Stomach (tissue), 4 donors: ENCODE measurements at regions not wholly inside any gene's neighbourhood (a gene's known extent, or its start where the extent isn't known, plus 50 kb on each side); places are given as distances from the start of the nearest gene placed in this dataset.

ENCODE experiments used
- CTCF ChIP-seq, 7 experiments: fragments of 450-650 bp in 4 of 7; fragments of 200-600 bp in 3 of 7; sonication (generic) in 3 of 7; IDR thresholded peaks; one replicate each; pipeline ENCODE4 v1.5.1; 2016 to 2019; ENCODE audit warnings: antibody characterized with exemption in 7 of 7, control low read depth in 2 of 7, mild to moderate bottlenecking in 1 of 7
- POLR2A ChIP-seq, 4 donors: fragments of 450-650 bp; IDR thresholded peaks; one replicate each; pipeline ENCODE4 v1.6.1; 2016; ENCODE audit warnings: antibody characterized with exemption in 4 of 4, control low read depth in 2 of 4, mild to moderate bottlenecking in 1 of 4, moderate library complexity in 1 of 4
- POLR2AphosphoS5 ChIP-seq, 3 donors: sonication (generic); formaldehyde crosslinking; IDR thresholded peaks; one replicate each; pipeline ENCODE4 v1.6.1; 2016; ENCODE audit warnings: antibody characterized with exemption in 3 of 3

GRCh38 chr22:22746061-22746962, 101.9 kb downstream of the GGTLC2 start:
- TF ChIP-seq CTCF (IDR thresholded peaks at IDR 0.05) (no peak), POLR2AphosphoS5 (IDR thresholded peaks at IDR 0.05) (no peak), POLR2A (IDR thresholded peaks at IDR 0.05) (no peak)
